ENCODE measurements at regions not wholly inside any gene's neighbourhood (a gene's known extent, or its start where the extent isn't known, plus 50 kb on each side); places are given as distances from the start of the nearest gene placed in this dataset.

DNA sequence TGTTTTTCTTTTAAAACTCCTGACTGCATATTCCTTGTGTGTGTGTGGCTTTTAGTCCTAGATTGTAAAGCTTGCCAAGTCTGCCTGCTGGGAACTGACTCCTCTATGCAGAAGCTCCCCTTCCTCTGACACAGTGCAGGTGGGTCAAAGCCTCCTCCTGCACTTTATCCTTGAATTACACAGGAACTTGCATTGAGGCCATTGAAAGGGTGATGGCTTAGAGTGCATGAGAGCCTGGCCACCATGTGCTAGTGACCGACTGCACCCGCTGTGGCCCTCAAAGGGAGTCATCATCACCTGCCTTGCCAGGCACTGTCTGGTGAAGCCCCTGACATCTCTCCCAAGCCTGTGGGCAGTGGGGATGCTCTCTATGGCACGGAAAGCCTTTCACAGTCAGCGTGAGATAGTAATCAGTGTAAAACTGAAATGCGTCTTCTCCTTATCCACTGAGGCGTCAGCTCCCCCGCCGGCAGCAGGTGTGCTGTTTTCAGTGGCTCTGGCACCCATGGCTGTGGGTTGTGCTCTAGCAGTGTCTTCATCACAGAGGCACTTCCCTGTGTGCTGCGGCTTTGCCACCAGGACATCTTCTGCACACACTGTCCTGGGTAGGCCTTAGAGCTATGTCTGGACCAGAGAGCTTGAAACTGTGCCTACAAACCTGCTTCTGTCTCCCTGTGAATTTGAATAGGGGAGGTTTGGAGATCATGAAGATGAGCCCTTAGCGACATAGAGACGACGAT, 87.9 kb downstream of the THBS2 start:
- DNase-seq: no peak

- no peak for DNase-seq
These were observed 88.7 kb downstream of the THBS2 start for GRCh38 chr6:169164986-169165385.

DNA sequence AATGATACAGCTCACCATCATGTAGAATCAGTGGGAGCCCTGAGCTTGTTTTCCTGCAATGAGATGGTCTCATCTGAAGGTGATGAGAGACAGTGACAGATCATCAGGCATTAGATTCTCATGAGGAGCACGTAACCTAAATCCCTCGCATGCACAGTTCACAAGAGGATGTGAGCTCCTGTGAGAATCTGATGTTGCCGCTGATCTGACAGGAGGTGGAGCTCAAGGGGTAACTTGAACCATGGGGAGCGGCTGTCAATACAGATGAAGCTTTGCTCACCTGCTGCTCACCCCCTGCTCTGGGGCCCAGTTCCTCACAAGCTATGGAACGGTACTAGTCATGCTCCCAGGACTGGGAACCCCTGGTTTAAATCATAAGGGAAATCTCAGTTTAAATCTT, 89.2 kb downstream of the THBS2 start:
- DNase-seq: no peak

DNA sequence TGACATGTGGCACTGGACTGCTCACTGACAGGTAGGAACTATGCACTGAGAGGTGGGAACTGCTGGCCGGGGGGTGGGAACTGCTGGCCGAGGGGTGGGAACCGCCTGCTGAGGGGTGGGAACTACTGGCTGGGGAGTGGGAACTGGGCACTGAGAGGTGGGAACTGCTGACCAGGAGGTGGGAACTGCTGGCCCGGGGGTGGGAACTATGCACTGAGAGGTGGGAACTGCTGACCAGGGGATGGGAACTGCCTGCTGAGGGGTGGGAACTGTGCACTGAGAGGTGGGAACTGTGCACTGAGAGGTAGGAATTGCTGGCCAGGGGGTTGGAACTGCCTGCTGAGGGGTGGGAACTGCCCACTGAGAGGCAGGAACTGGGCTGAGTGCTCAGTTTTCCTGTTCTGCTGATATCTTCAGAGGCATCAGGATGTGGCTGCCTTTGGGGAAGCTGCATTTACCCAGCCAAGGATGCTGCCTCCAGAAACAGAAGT, 90.2 kb downstream of the THBS2 start:
- DNase-seq: no peak

DNA sequence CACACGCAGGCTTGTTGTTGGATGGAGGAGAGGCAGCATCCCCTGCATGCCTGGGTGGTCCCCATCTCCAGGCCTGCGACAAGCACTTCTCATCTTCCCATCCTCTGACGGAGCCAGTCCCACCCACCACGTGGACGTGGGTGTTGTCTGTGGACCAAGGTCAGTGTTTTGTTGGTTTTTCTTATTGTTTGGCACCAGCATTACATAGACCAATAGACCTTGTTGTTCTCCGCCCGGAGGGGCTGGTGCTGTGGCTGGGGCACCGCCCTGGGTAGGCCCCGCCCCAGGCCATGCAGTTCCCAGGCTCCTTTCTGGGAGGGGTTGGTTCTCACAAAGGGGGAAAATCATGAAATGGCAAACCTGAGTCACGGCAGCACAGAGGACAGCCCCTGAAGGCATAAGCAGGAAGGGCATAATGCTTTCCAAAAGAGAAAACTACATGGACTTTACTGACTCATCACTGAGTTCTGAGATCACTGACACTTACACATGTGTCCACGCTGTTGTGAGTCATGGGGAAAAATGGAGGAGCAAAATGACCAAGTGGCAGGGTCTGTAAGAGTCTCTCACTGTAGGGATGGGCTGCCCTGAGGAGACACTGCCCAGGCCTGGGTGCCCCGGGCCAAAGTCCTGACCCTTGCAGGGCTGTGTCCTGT, 90.8 kb downstream of the THBS2 start:
- no peak for DNase-seq

GRCh38 chr6:169162249-169162648, 91.4 kb downstream of the THBS2 start:
- DNase-seq: no peak

DNA sequence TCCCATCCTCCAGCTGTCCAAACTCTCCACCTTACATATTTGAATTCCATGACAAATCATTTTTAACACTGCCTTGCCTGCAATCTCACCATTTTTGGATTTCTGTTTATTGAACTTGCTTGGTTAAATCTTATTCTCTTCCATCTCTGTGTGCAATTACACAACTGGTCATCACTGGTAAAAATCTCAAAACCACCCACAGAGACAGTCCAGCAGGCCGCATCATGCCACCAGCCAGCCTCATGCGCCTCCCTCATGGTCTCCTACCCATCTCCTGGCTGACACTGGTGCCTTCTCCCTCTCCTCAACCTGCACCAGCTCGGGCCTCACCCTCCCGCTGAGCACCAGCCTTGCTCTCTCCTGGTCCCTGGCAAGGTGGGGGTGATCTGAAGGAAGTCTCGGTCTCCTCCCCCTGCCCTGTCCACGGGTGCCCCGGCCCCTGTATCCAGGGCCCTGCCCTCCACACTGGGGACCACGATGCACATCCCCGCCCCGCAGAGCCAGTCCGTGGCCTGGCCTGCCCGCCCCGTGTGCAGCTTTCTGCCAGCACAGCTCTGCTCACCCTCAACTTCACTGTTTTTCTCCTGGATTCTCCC, 92.0 kb downstream of the THBS2 start:
- no peak for DNase-seq

- DNase-seq: no peak
These were observed 92.6 kb downstream of the THBS2 start for GRCh38 chr6:169160855-169161560.

DNA sequence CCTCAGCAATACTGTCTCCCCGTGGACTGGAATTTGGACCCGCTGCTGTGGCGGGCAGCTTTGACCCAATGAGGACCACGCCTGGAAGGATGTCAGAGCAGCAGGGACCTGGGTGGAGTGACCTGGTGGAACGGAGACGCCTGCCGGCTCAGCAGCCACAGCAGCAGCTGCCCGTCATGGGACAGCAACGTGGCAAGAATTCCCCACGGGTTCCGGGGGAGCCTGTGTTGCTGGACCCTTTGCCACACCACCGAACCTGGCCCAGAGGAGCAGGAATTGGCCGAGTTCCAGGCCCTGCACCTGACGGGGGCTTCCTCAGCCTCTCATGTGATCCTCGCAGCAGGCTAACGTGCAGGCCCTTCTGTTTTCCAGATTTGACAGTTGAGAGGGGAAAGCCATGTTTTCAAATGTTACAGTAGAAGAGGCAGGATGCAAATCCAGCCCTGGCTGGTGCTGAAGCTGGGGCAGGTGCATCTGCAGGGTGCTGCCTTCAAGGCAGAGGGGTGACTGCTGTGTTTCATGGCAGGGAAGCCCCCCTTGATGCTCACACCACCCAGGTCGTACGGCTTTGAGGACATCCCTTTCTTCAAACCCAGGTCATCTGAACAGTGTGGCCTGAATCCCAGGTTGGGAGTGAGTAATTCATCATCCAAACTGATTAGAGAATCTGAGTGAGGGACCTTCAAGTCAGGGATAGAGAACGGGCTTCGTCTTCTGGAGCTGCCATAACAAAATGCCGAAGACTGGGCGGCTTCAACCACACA, 93.4 kb downstream of the THBS2 start:
- no peak for DNase-seq

DNA sequence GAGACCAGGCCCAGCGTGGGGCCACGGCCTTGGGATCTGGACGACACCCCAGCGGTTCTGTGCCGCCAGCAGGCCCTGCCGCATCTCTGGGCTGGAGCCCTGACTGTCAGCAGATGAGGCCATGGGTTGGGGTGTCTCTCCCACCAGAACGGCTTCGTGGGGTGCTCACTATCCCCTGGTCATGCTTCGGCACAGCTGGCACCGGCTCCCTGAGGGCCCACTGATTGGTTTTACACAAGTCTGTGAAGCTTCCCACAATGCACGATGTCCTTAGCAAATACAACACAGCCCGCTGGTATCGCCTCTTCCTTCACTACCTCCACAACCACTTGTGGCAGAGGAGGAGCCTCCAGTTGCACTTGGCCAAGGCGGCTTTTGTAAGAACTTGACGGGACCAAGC, 94.3 kb downstream of the THBS2 start:
- no peak for DNase-seq

GRCh38 chr6:169158691-169159090, 95.0 kb downstream of the THBS2 start:
- no peak for DNase-seq

DNA sequence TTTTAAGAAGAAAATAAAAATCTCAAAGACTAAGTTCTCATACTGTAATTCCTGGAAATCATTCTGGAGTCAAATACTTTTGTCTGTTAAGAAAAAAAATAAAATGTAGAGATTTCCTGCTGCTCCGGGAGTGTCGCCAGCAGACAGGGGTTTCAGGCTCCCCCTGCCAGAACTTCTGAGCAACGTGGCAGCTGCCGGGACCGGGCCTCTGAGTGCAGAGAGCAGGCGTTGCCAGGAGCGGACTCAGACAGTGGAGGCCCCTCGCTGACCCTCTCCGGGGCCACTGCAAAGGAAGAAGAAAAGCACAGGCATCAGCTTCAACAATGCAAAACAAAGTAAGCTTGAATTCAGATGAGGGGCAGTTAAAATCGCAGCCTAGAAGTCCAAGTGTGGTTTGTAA, 95.5 kb downstream of the THBS2 start:
- DNase-seq: no peak

- DNase-seq: no peak
These were observed 96.2 kb downstream of the THBS2 start for GRCh38 chr6:169157197-169158148.

DNA sequence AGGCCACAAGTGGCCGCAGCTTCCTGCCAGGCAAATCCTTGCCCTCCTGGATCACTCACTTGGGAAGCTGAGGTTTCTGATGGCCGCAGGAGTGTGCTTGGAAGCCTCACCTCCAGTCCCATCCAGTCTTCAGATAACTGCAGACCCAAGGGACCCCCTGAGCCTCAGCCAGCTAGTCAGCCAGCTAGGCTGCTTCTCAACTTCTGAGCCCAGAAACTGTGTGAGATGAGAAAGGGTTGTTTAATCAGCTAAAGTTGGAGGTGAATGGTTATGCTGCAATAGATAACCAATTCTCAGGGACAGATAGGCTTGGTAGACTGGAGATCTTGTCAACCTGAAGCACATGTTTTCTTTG, 96.9 kb downstream of the THBS2 start:
- no peak for DNase-seq

GRCh38 chr6:169156108-169156792, 97.4 kb downstream of the THBS2 start:
- no peak for DNase-seq

DNA sequence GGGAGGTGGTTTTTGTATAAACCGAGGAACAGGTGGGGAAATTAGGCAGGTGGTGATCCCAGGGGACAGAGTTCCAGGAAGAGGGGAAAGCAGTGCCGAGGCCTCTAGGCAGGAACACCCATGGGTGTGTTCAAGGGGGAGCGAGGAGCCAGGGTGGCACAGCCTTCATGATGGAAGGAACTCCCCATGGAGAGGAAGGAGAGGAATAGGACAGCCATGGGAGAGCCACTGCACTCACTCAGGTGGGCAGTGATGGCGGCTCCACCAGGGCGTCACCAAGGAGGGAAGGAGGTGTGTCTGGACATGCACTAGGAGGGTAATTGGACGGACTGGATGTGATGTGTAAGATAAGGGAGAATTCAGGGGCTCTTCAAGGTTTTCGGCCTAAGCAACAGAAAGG, 98.2 kb downstream of the THBS2 start:
- no peak for DNase-seq

GRCh38 chr6:169153401-169153800, 100.2 kb downstream of the THBS2 start:
- DNase-seq: no peak

GRCh38 chr6:169146521-169146920, 107.1 kb downstream of the THBS2 start:
- no peak for DNase-seq

GRCh38 chr6:169145991-169146501, 107.6 kb downstream of the THBS2 start:
- no peak for DNase-seq

GRCh38 chr6:169145496-169145895, 108.2 kb downstream of the THBS2 start:
- DNase-seq: no peak

- no peak for DNase-seq
These were observed 109.3 kb downstream of the THBS2 start for GRCh38 chr6:169144356-169144755.

Data from NCI-H2029 (cell line).